ENCODE measurements at regions not wholly inside any gene's neighbourhood (a gene's known extent, or its start where the extent isn't known, plus 50 kb on each side); places are given as distances from the start of the nearest gene placed in this dataset.

DNA sequence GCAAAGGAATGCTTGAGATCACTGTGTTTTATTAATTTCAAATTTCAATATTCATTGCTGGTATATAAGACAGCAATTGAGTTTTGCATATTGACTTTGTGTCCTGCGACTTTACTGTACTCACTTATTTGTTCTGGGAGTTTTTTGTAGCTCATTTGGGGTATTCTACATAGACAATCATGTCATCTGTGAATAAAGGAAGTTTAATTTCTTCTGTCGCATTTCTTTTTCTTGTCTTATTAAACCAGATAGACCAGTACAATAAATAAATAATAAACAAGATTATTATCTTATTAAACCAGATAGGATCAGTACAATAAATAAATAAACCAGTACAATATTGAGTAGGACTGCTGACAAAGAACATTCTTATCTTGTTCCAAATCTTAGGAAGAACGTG is 448.2 kb downstream of the RPS24 start:
- Mint-ChIP-seq H3K4me3 (ENCODE audit: unreplicated experiment) (no peak overlapping the region), H3K36me3 (ENCODE audit: low read depth, unreplicated experiment) (no peaks in the 10 kb centered on the region), H3K9me3 (ENCODE audit: unreplicated experiment) (no peaks in the 10 kb centered on the region), H3K4me1 (ENCODE audit: unreplicated experiment) (no peaks in the 10 kb centered on the region), H3K27me3 (ENCODE audit: unreplicated experiment) (no peaks in the 10 kb centered on the region), H3K27ac (ENCODE audit: unreplicated experiment) (no peak overlapping the region)
- TF ChIP-seq, protein P1, sequence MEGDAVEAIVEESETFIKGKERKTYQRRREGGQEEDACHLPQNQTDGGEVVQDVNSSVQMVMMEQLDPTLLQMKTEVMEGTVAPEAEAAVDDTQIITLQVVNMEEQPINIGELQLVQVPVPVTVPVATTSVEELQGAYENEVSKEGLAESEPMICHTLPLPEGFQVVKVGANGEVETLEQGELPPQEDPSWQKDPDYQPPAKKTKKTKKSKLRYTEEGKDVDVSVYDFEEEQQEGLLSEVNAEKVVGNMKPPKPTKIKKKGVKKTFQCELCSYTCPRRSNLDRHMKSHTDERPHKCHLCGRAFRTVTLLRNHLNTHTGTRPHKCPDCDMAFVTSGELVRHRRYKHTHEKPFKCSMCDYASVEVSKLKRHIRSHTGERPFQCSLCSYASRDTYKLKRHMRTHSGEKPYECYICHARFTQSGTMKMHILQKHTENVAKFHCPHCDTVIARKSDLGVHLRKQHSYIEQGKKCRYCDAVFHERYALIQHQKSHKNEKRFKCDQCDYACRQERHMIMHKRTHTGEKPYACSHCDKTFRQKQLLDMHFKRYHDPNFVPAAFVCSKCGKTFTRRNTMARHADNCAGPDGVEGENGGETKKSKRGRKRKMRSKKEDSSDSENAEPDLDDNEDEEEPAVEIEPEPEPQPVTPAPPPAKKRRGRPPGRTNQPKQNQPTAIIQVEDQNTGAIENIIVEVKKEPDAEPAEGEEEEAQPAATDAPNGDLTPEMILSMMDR (IDR thresholded peaks at IDR 0.05; ENCODE audit: unreplicated experiment) = no peak
- no peak for DNase-seq (ENCODE audit: low spot score)

DNA sequence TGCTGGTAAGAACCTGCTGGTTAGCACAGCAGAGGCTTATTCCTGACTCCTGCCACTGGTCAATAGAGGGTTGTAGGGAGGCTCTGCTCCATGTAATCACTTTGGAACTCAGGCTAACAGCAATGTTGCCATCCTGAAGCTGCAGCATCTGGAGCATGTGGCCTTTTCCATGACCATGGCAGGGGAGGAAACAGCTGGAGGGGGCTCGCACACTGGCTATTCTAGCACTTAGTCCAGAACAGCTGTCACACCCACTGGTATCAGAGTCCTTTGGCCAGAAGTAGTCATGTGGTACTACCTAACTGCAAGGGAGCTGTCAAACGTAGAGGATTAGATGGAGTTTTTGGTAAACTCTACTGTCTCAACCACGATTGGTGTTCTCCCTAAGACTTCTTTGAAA is 450.0 kb downstream of the RPS24 start:
- no peak for DNase-seq (ENCODE audit: low spot score)
- H3K9me3 Mint-ChIP-seq (ENCODE audit: unreplicated experiment) = no peaks in the 10 kb centered on the region
- H3K36me3 Mint-ChIP-seq (ENCODE audit: low read depth, unreplicated experiment) = no peaks in the 10 kb centered on the region
- no peaks in the 10 kb centered on the region for H3K4me1 Mint-ChIP-seq (ENCODE audit: unreplicated experiment)
- TF ChIP-seq, protein P1 (IDR thresholded peaks at IDR 0.05; ENCODE audit: unreplicated experiment) = no peak
- no peaks in the 10 kb centered on the region for H3K27me3 Mint-ChIP-seq (ENCODE audit: unreplicated experiment)
- no peak overlapping the region for H3K4me3 Mint-ChIP-seq (ENCODE audit: unreplicated experiment)
- H3K27ac Mint-ChIP-seq (ENCODE audit: unreplicated experiment) = no peak overlapping the region

DNA sequence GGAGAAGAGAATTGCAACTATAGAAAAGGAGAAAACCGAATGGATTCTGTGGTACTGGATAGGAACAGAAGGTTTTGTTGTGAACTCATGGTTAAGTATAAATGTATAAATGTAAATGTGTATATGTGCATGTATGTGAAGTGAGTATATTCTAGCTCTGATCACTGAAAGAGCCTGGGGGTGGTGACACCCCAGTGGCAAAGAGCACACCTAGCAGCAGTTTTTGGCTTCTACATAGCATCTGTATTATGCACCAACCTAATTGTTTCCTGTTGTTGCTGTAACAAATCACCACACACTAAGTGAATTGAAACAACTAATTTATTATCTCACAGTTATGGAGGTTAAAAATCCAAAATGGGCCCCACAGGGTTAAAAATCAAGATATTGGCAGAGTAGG is 455.4 kb downstream of the RPS24 start:
- TF ChIP-seq, protein P1 (IDR thresholded peaks at IDR 0.05; ENCODE audit: unreplicated experiment) = no peak
- no peaks in the 10 kb centered on the region for H3K36me3 Mint-ChIP-seq (ENCODE audit: low read depth, unreplicated experiment)
- no peak overlapping the region for H3K27ac Mint-ChIP-seq (ENCODE audit: unreplicated experiment)
- H3K9me3 Mint-ChIP-seq (ENCODE audit: unreplicated experiment) = no peaks in the 10 kb centered on the region
- H3K4me3 Mint-ChIP-seq (ENCODE audit: unreplicated experiment) = no peak overlapping the region
- H3K4me1 Mint-ChIP-seq (ENCODE audit: unreplicated experiment) = no peaks in the 10 kb centered on the region
- DNase-seq (ENCODE audit: low spot score) = no peak
- H3K27me3 Mint-ChIP-seq (ENCODE audit: unreplicated experiment) = no peaks in the 10 kb centered on the region

DNA sequence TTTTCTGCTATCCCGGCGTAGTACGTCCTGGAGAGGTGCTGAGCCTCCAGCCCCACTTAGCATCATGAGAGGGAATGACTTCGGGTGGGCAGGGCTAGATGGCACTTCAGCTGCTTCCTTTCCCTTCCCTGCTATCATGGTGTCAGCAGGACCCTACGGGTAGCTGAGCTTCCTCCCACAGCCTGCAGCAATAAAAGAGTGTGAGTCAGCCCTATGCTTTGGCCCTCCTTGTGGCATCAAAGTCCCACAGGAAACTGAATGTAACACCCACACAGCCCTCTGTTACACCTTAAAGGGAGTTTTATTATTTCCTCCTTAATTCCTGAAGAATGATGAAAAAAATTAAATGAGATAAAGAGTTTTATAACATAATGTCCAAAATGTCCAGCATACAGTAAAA is 458.1 kb downstream of the RPS24 start:
- TF ChIP-seq, protein P1 (IDR thresholded peaks at IDR 0.05; ENCODE audit: unreplicated experiment) = no peak
- no peak overlapping the region for H3K27ac Mint-ChIP-seq (ENCODE audit: unreplicated experiment)
- H3K4me3 Mint-ChIP-seq (ENCODE audit: unreplicated experiment) = no peak overlapping the region
- no peaks in the 10 kb centered on the region for H3K36me3 Mint-ChIP-seq (ENCODE audit: low read depth, unreplicated experiment)
- no peak for DNase-seq (ENCODE audit: low spot score)
- no peaks in the 10 kb centered on the region for H3K27me3 Mint-ChIP-seq (ENCODE audit: unreplicated experiment)
- no peaks in the 10 kb centered on the region for H3K4me1 Mint-ChIP-seq (ENCODE audit: unreplicated experiment)
- no peaks in the 10 kb centered on the region for H3K9me3 Mint-ChIP-seq (ENCODE audit: unreplicated experiment)

DNA sequence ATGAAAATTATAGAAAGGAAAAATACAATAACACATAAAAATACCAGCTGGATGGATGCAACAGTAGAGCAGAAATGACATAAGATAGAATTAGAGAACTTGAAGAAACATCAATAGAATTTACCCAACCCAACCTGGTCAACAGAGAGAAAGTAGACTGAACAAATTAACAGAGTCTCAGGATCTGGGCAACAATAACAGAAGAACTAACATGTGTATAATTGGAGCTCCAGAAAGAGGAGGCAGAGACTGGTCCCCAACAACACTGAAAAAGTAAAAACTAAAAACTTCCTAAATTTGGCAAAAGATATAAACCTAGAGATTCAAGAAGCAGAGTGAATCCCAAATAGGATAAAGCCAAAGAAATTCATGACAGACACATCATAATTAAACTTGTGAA is 458.8 kb downstream of the RPS24 start:
- Mint-ChIP-seq H3K4me1 (ENCODE audit: unreplicated experiment) (no peaks in the 10 kb centered on the region), H3K27ac (ENCODE audit: unreplicated experiment) (no peak overlapping the region), H3K9me3 (ENCODE audit: unreplicated experiment) (no peaks in the 10 kb centered on the region), H3K27me3 (ENCODE audit: unreplicated experiment) (no peaks in the 10 kb centered on the region), H3K4me3 (ENCODE audit: unreplicated experiment) (no peak overlapping the region), H3K36me3 (ENCODE audit: low read depth, unreplicated experiment) (no peaks in the 10 kb centered on the region)
- TF ChIP-seq, protein P1 (IDR thresholded peaks at IDR 0.05; ENCODE audit: unreplicated experiment) = no peak
- DNase-seq (ENCODE audit: low spot score) = no peak
